HepG2 (cell line): ENCODE measurements at regions not wholly inside any gene's neighbourhood (a gene's known extent, or its start where the extent isn't known, plus 50 kb on each side); places are given as distances from the start of the nearest gene placed in this dataset.
"Not testable (repeated sequence)": the region's sequence is repeated elsewhere in the genome, so short reads cannot be mapped to it uniquely, and the experiment has no call there.

Experiments
- ATAC-seq: fragments of 200-7000 bp; cut with Tn5 transposase; 3 replicates; pipeline ENCODE4 v1.9.1; 2020; ENCODE audit warnings: mild to moderate bottlenecking, moderate library complexity
- BruUV-seq: library from RNA; stranded (reverse); fragments of 400-500 nt; replicated peaks from 2 replicates; lab custom pipeline; 2021; lab: Mats Ljungman, UMichigan
- CTCF ChIA-PET: fragments of 300-600 bp; formaldehyde crosslinking; extraction: SDS; loops from one replicate; lab custom pipeline; 2021; ENCODE audit warnings: low total read pairs, inconsistent platforms, low intra/inter-chr PET ratio; lab: Yijun Ruan, JAX
- POLR2A ChIA-PET: fragments of 350-600 bp; sonication (Branson Sonifier 250); formaldehyde crosslinking; loops from one replicate; lab custom pipeline; 2020; ENCODE audit warnings: antibody characterized with exemption, inconsistent platforms; lab: Yijun Ruan, JAX
- DNase-seq: peaks from one replicate; pipeline ENCODE4 v3.0.0-alpha.2; 2015; ENCODE audit warnings: low spot score
- FAIRE-seq: peaks from 3 replicates; lab custom pipeline; 2011; peaks lifted over from hg19 to GRCh38; lab: Jason Lieb, UNC
- H2AFZ ChIP-seq: one replicate; pipeline ENCODE4 v1.6.1; 2011; ENCODE audit warnings: low read length, inconsistent platforms
- H3K27ac ChIP-seq: fragments of 300-600 bp; 3 replicates; pipeline ENCODE4 v1.8.0; 2011; ENCODE audit warnings: mixed run types, mild to moderate bottlenecking, mixed read lengths, low read length, inconsistent platforms; ENCODE audit not compliant: insufficient read depth; ENCODE audit errors: extremely low read length
- H3K27me3 ChIP-seq, 2 experiments: fragments of 200-600 bp in 1 of 2; 2 replicates in 1 of 2; 3 replicates in 1 of 2; pipeline versions ENCODE4 v1.6.0 to v1.8.0; 2011; ENCODE audit warnings: low read length in 2 of 2, mild to moderate bottlenecking in 2 of 2, moderate library complexity in 2 of 2, inconsistent platforms in 1 of 2; ENCODE audit not compliant: insufficient read depth in 2 of 2, control insufficient read depth in 1 of 2
- H3K36me3 ChIP-seq, 2 experiments: fragments of 200-600 bp in 1 of 2; replicated peaks in 1 of 2; 2 replicates in 1 of 2; 3 replicates in 1 of 2; pipeline versions ENCODE4 v1.5.1 to v1.8.0; 2011; ENCODE audit warnings: low read length in 2 of 2, inconsistent platforms in 1 of 2; ENCODE audit not compliant: insufficient read depth in 2 of 2, control insufficient read depth in 1 of 2
- H3K4me1 ChIP-seq: 2 replicates; pipeline ENCODE4 v1.5.1; 2012; ENCODE audit warnings: low read length, inconsistent platforms; ENCODE audit not compliant: insufficient read depth
- H3K4me2 ChIP-seq: 2 replicates; pipeline ENCODE4 v1.6.0; 2011; ENCODE audit warnings: low read depth, low read length, inconsistent platforms
- H3K4me3 ChIP-seq, 3 experiments: fragments of 200-600 bp in 1 of 3; sonication (generic), shearing (Covaris generic) in 1 of 3; replicated peaks in 1 of 3; 2 replicates each; pipeline ENCODE4 v1.5.1; 2011 to 2016; ENCODE audit warnings: low read length in 3 of 3, inconsistent platforms in 2 of 3, low read depth in 2 of 3, mild to moderate bottlenecking in 2 of 3, control low read depth in 1 of 3, mixed read lengths in 1 of 3; ENCODE audit not compliant: insufficient read depth in 1 of 3
- H3K79me2 ChIP-seq: one replicate; pipeline ENCODE4 v1.6.1; 2011; ENCODE audit warnings: low read length, inconsistent platforms; ENCODE audit not compliant: insufficient read depth
- H3K9ac ChIP-seq: 2 replicates; pipeline ENCODE4 v1.6.0; 2011; ENCODE audit warnings: mild to moderate bottlenecking, low read depth, low read length, inconsistent platforms; ENCODE audit not compliant: insufficient read depth
- H3K9me3 ChIP-seq: 2 replicates; pipeline ENCODE4 v1.5.1; 2012; ENCODE audit warnings: mild to moderate bottlenecking, low read length
- H4K20me1 ChIP-seq: 2 replicates; pipeline ENCODE4 v1.6.0; 2011; ENCODE audit warnings: inconsistent platforms, mild to moderate bottlenecking, low read length, moderate library complexity; ENCODE audit not compliant: insufficient read depth
- ARHGAP35 ChIP-seq: sonication (generic); formaldehyde crosslinking; IDR thresholded peaks from 2 replicates; pipeline ENCODE4 v1.9.0; 2022; ENCODE audit warnings: mild to moderate bottlenecking, inconsistent platforms, moderate library complexity, missing genetic modification reagents, borderline replicate concordance
- CREB1 ChIP-seq, 2 experiments: fragments of 450-650 bp in 1 of 2; IDR thresholded peaks; 2 replicates each; pipeline ENCODE4 v1.6.1; 2016 to 2017; ENCODE audit warnings: control low read depth in 1 of 2, mild to moderate bottlenecking in 1 of 2, missing compliant biosample characterization in 1 of 2, missing genetic modification characterization in 1 of 2
- KMT2B ChIP-seq: IDR thresholded peaks from 2 replicates; pipeline ENCODE4 v1.6.1; 2016; ENCODE audit warnings: missing genetic modification reagents, missing compliant biosample characterization
- MYC ChIP-seq: sonication (generic); formaldehyde crosslinking; IDR thresholded peaks from 2 replicates; pipeline ENCODE4 v1.9.0; 2021; ENCODE audit warnings: missing genetic modification reagents, borderline replicate concordance
- PHF21A ChIP-seq: sonication (generic); formaldehyde crosslinking; IDR thresholded peaks from 2 replicates; pipeline ENCODE4 v1.5.0; 2020; ENCODE audit warnings: mild to moderate bottlenecking, missing genetic modification reagents
- SP2 ChIP-seq: sonication (generic); formaldehyde crosslinking; IDR thresholded peaks from 2 replicates; pipeline ENCODE4 v1.5.1; 2020; ENCODE audit warnings: mild to moderate bottlenecking, missing genetic modification reagents
- TARDBP ChIP-seq: sonication (generic); formaldehyde crosslinking; IDR thresholded peaks from 2 replicates; pipeline ENCODE4 v1.8.0; 2022; ENCODE audit warnings: mild to moderate bottlenecking, missing genetic modification reagents
- ZFX ChIP-seq: sonication (generic); formaldehyde crosslinking; IDR thresholded peaks from 2 replicates; pipeline ENCODE4 v1.4.0; 2020; ENCODE audit warnings: mild to moderate bottlenecking, low read depth, missing genetic modification reagents, moderate library complexity
- ZNF547 ChIP-seq: sonication (generic); formaldehyde crosslinking; IDR thresholded peaks from 2 replicates; pipeline ENCODE4 v1.5.1; 2020; ENCODE audit warnings: mild to moderate bottlenecking, missing genetic modification reagents
- ZNF629 ChIP-seq: sonication (generic); formaldehyde crosslinking; conservative IDR thresholded peaks from 2 replicates; pipeline ENCODE4 v1.5.0; 2020; ENCODE audit warnings: missing genetic modification reagents
- WGBS: methylation state at CpG from one replicate; pipeline ENCODE4 v1.1.6; 2017; ENCODE audit warnings: low lambda C conversion rate; 5-methylcytosine and 5-hydroxymethylcytosine counted together
- in situ Hi-C: cut with HindIII; loops from 2 replicates; pipeline ENCODE4 v1.10.0; 2017; ENCODE audit warnings: low pct_unique_long_range_greater_than_20kb; ENCODE audit not compliant: extremely low pct_ligation_motif_present
- intact Hi-C: fragments of 100-400 bp; cut with micrococcal nuclease; formaldehyde crosslinking; loops from one replicate; pipeline ENCODE4 v1.10.0; 2022; ENCODE audit not compliant: unreplicated experiment
- TF ChIP-seq, protein P1 (sequence below): IDR thresholded peaks from 2 replicates; pipeline ENCODE4 v1.6.1; 2012; ENCODE audit warnings: inconsistent platforms
- TF ChIP-seq, protein P2 (sequence below): sonication (generic); formaldehyde crosslinking; IDR thresholded peaks from 2 replicates; pipeline ENCODE4 v1.8.0; 2023; ENCODE audit warnings: mild to moderate bottlenecking, missing genetic modification reagents
- TF ChIP-seq, protein P3 (sequence below): sonication (generic); formaldehyde crosslinking; IDR thresholded peaks from 2 replicates; pipeline ENCODE4 v1.8.1; 2023; ENCODE audit warnings: mild to moderate bottlenecking, missing genetic modification reagents
- TF ChIP-seq, protein P4 (sequence below): IDR thresholded peaks from 2 replicates; pipeline ENCODE4 v1.6.1; 2016; ENCODE audit warnings: missing compliant biosample characterization, missing genetic modification reagents, borderline replicate concordance
- TF ChIP-seq, protein P5 (sequence below): sonication (generic); IDR thresholded peaks from 2 replicates; pipeline ENCODE4 v1.6.1; 2016; ENCODE audit warnings: low read depth, borderline replicate concordance

DNA sequence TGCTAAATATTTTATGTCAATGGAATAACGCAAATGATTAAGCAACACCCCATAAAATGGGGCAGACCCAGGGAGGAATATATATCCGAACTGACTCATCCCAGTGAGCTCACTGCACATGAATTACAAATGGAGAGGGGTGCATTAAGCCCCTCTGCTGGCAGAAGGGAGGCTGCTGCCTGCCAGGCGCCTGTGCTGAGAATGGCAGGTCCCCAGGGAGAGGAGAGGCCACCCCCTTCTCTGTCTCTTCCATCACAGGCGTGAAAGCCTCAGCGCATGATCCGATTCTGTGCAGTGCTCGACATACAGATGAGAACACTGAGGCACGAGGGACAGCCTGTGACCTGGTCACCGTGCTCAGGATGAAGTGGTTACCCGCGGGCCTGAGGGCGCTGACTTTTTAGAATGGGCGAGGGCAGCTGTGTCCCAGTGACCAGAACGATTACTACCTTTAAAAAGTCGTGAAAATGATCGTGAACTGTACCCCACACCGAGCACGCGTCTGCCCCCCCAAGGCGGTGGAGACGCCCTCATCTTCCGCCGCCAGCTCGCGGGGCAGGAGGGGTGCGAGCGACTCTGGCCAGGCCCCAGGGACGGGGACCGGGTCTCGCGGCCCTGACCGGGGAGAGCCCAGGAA is 229.7 kb upstream of the FRG2C start (continued):
- TF ChIP-seq ZNF629 (CRISPR knock-in tag) (peak; percentile 69), KMT2B (CRISPR knock-in tag) (0 out of 2 replicates have a peak, but pooled peaks have one; percentile 23), MYC (peak; percentile 66; the same call in 1 of the 2 replicates), ARHGAP35 (0 out of 2 replicates have a peak, but pooled peaks have one; percentile 26)
- TF ChIP-seq, protein P1, sequence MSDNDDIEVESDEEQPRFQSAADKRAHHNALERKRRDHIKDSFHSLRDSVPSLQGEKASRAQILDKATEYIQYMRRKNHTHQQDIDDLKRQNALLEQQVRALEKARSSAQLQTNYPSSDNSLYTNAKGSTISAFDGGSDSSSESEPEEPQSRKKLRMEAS, result peak; percentile 52; the same call in 1 of the 2 replicates
- TF ChIP-seq, protein P2, sequence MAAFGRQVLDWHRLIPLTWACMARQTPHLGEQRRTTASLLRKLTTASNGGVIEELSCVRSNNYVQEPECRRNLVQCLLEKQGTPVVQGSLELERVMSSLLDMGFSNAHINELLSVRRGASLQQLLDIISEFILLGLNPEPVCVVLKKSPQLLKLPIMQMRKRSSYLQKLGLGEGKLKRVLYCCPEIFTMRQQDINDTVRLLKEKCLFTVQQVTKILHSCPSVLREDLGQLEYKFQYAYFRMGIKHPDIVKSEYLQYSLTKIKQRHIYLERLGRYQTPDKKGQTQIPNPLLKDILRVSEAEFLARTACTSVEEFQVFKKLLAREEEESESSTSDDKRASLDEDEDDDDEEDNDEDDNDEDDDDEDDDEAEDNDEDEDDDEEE (CRISPR knock-in tag), result 0 out of 2 replicates have a peak, but pooled peaks have one; percentile 15

DNA sequence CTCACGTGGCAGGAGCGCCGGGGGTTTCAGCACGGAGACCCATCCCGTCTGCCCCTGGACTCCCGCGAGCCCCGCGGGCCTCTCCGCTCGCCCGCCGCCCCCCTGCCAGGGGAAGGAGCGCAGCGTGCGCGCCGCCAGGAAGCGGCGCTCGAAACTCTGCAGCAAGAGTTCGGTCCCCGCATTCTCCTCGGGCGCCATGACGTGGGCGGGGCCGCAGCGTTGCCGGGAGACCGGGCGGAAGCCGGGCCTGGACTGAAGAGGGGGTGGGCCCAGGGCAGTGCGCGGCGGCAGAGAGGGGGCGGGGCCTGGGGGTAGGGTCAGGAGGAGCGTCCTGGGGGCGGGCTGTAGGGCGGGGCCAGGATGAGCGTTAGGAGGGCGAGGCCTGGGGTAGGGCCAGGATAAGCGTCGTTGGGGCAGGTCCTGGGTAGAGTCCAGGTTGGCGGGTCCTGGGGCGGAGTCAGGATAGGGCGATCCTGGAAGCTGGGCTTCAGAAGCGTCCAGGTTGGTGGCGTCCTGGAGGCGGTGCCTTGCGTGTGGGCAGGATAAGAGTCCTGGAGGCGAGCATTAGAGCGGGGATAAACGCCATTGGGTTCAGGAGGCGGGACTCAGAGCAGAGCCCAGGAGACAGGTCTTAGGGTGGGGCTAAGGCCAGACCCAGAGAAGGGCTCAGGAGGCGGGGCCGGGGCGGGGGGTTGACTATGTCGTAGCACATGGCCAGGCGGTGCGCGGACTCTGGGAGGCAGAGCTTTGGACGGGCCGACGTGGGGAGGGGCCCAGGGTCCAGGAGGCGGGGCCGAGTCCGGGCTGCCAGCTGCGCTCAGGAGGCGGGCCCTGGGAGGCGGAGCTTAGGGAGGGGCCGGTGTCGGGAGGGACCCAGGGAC is 229.0 kb upstream of the FRG2C start:
- H3K27ac ChIP-seq, result peak overlapping the region; percentile 87
- DNase-seq (peak; percentile 96), ATAC-seq (peak; percentile 100), FAIRE-seq (peak; percentile 89)
- POLR2A ChIA-PET, result interaction anchor here (0.9 kb wide), 1 partner anchor 223 kb away, joined by 4 read pairs; no protein-coding TSS in a partner anchor
- H4K20me1 ChIP-seq; H3K79me2 ChIP-seq; H3K27me3 ChIP-seq; in situ Hi-C loops; H3K36me3 ChIP-seq; H2AFZ ChIP-seq; CTCF ChIA-PET; BruUV-seq; H3K9me3 ChIP-seq; TF ChIP-seq CREB1 (IDR thresholded peaks at IDR 0.05): not testable (repeated sequence)
- intact Hi-C loops, result loop anchor here (10.0 kb wide), 1 partner anchor 220 kb away; no protein-coding TSS in a partner anchor
- 1% methylated on average over 39 of the region's 73 CpGs for WGBS
- peaks cover 18% of the 10 kb centered on the region for H3K4me1 ChIP-seq
- H3K4me2 ChIP-seq, result peak overlapping the region; percentile 84
- H3K4me3 ChIP-seq, result peak overlapping the region; percentile 54 to 78 (median 71); a peak in 5 of 6 replicates
- H3K9ac ChIP-seq, result peak overlapping the region; percentile 73
- TF ChIP-seq ZFX (0 out of 2 replicates have a peak, but pooled peaks have one; percentile 44), PHF21A (CRISPR knock-in tag) (0 out of 2 replicates have a peak, but pooled peaks have one; percentile 48), CREB1 (CRISPR knock-in tag; IDR thresholded peaks at IDR 0.05) (peak; percentile 53; the same call in 1 of the 2 replicates), ZNF547 (CRISPR knock-in tag) (peak; percentile 66), TARDBP (0 out of 2 replicates have a peak, but pooled peaks have one; percentile 32), SP2 (CRISPR knock-in tag) (peak; percentile 21; the same call in 1 of the 2 replicates)
- TF ChIP-seq, protein P3, sequence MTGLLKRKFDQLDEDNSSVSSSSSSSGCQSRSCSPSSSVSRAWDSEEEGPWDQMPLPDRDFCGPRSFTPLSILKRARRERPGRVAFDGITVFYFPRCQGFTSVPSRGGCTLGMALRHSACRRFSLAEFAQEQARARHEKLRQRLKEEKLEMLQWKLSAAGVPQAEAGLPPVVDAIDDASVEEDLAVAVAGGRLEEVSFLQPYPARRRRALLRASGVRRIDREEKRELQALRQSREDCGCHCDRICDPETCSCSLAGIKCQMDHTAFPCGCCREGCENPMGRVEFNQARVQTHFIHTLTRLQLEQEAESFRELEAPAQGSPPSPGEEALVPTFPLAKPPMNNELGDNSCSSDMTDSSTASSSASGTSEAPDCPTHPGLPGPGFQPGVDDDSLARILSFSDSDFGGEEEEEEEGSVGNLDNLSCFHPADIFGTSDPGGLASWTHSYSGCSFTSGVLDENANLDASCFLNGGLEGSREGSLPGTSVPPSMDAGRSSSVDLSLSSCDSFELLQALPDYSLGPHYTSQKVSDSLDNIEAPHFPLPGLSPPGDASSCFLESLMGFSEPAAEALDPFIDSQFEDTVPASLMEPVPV (CRISPR knock-in tag), result peak; percentile 71
- TF ChIP-seq, protein P4, sequence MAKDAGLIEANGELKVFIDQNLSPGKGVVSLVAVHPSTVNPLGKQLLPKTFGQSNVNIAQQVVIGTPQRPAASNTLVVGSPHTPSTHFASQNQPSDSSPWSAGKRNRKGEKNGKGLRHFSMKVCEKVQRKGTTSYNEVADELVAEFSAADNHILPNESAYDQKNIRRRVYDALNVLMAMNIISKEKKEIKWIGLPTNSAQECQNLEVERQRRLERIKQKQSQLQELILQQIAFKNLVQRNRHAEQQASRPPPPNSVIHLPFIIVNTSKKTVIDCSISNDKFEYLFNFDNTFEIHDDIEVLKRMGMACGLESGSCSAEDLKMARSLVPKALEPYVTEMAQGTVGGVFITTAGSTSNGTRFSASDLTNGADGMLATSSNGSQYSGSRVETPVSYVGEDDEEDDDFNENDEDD (CRISPR knock-in tag), result peak; percentile 46; the same call in 1 of the 2 replicates
- TF ChIP-seq, protein P5, sequence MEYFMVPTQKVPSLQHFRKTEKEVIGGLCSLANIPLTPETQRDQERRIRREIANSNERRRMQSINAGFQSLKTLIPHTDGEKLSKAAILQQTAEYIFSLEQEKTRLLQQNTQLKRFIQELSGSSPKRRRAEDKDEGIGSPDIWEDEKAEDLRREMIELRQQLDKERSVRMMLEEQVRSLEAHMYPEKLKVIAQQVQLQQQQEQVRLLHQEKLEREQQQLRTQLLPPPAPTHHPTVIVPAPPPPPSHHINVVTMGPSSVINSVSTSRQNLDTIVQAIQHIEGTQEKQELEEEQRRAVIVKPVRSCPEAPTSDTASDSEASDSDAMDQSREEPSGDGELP, result peak; percentile 58; the same call in 1 of the 2 replicates
